NCI-H526 treated with DMSO at 0.1 percent for 48 hours (cell line): ENCODE measurements at regions not wholly inside any gene's neighbourhood (a gene's known extent, or its start where the extent isn't known, plus 50 kb on each side); places are given as distances from the start of the nearest gene placed in this dataset.
"Not testable (repeated sequence)": the region's sequence is repeated elsewhere in the genome, so short reads cannot be mapped to it uniquely, and the experiment has no call there.

Source experiments
- DNase-seq: peaks from one replicate; lab custom pipeline; 2025; lab: John Stamatoyannopoulos, UW

DNA sequence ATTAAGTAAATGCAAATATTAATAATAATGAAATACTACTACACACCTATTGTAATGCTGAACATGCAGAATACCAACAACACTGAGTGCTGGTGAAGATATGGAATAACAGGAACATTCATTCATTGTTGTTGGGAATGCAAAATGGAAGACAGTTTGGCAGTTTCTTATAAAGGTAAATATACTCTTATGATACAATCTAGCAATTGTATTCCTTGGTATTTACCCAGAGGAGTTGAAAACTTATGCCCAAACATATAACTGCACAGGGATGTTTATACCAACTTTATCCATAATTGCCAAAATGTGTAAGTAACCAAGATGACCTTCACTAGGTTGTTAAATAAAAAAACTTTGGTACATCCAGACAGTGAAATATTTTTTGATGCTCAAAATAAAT is 636.8 kb downstream of the PRR16 start:
- no peak for DNase-seq

DNA sequence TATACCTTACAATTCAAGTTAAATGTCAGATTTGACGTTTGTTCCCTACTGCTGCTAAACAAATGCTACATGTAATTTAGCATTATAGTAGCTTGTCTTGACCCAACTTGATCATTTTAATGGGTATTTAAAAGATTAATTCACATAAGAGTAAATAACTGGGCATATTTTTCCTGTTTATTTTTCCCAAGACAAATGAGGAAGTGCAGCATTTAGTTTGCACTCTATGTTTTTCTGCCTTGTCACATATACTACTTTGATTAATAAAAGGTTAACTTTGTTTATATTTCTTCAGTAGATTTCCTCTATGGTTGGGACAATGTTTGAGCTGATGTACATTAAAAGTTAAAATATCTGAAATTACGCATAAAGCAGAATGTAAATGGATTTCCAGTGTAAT is 641.8 kb downstream of the PRR16 start:
- no peak for DNase-seq

DNA sequence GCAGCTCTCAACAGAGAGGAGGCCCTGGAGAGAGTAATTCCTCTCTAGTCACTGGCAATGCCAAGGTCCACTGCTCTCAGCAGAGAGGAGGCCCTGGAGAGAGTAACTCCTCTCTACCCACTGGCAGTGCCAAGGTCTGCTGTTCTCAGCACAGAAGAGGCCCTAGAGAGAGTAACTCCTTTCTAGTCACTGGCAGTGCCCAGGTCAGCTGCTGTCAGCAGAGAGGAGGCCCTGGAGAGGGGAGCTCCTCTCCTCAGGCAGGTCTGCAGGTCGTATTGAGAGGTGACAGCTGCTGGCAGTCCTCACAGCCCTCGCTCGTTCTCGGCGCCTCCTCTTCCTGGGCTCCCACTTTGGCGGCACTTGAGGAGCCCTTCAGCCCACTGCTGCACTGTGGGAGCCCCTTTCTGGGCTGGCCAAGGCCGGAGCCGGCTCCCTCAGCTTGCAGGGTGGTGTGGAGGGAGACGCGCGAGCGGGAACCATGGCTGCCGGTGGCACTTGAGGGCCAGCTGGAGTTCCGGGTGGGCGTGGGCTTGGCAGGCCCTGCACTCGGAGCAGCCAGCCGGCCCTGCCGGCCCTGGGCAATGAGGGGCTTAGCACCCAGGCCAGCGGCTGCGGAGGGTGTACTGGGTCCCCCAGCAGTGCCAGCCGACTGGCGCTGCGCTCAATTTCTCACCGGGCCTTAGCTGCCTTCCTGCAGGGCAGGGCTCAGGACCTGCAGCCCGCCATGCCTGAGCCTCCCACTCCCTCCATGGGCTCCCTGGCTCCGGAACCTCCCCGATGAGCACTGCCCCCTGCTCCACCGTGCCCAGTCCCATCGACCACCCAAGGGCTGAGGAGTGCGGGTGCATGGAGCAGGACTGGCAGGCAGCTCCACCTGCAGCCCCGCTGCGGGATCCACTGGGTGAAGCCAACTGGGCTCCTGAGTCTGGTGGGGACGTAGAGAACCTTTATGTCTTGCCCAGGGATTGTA is 642.9 kb downstream of the PRR16 start:
- DNase-seq = not testable (repeated sequence)

DNA sequence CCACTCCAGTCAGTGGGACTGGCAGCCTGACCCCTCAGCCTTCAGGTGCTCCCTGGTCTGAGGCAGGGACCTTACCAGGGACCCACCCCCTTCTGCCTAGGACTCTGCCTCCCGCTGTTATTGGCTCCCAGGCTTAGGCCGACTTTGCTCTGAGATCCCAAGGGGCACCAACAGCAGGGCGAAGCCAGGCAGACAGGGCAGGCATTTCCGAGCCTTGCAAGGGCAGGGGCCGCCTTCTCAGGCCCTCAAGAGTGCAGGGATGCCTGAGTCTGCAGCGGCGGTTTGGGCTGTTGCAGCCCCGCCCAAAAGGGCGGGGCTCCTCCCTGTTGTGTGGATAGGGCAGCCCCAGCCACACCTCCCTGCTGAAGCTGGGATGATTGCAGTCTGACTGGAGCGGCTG is 644.6 kb downstream of the PRR16 start:
- no peak for DNase-seq

DNA sequence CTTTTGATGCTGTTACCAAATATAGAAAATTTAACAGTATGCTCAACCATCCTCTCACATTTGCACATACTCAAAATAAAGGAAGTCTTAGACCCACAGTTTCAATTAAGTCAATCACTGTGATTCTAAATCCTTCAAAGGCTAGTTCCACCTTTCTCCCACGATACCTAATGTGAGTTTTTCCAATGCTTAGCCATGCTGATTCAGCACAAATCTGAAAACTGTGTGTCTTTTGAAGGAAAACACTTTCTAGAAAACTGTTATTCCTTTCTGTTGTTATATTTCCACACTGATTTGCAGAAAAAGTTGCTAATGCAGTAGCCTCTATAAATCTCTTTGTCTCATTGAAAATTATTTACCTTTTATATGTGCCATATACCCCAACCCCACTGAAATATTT is 645.7 kb downstream of the PRR16 start:
- no peak for DNase-seq

DNA sequence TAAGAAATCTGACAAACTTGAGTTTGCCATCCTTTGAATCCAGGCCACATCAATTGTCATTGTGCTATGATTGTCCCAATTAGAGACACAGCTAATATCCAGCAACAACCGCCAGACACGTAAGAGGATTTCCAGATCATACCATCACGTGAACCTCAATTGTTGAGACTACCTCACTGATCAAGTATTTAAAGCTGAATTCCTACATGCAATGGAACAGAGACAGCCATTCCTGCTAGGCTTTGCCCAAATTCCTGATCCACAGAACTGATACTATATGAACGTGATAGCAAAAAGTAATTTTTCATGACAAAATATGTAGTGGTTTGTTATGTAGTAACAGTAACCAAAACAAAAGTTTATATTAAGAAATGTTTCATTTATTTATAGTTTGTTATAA is 657.7 kb downstream of the PRR16 start:
- DNase-seq = no peak

DNA sequence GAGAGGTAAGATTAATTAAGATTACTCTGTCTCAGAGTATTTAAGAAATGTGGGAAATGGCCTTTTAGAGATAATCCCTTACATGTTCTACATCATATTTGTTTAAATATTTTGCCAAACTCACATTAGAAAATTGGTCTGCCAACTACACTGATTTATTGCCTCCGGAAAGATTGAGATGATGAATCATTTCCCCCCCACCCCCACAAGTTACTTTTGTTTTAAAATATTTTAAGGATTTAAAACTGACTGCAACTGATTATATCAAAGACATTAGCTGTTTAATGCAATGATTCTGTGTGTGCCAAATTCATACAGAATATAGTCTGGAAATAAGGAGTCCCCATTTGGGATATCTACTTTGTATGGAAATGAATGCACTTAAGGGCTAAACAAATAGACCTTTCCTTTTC is 674.4 kb downstream of the PRR16 start:
- DNase-seq = no peak

DNA sequence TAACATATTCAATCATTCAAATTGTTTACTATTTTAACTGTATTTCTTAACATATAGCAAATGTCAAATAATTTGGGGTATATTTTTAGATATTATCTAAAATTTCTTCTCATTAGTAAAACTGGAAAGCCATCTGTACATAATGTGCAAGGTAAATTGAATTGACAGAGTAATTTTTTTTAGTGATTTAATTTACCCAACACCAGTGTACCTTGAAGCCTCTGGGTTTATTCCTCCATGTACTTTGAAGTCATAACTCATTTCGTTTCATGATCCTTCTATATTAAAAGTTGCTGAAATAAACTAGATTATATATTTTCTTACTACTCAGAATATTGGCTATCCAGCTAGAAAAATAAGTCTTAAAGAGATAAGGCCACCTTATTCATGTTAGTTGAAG is 674.9 kb downstream of the PRR16 start:
- DNase-seq = no peak

DNA sequence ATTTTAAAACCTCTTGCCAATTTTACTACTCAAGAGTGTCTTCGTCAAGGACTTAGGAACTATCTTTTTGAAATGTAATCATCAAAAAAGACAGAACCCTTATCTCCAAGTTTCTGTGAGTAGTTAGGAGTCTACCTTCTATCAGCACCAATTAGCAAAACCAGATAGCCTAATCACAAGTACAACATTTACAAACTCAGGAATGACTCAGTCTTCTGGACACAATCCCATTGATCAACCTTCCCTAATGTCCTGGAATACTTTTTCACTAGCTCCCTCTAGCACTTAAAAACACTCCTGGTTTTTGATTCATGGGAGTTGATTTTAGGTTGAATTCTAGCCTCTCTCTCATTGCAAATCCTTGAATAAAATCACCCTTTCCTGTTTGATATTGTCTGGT is 680.7 kb downstream of the PRR16 start:
- no peak for DNase-seq

DNA sequence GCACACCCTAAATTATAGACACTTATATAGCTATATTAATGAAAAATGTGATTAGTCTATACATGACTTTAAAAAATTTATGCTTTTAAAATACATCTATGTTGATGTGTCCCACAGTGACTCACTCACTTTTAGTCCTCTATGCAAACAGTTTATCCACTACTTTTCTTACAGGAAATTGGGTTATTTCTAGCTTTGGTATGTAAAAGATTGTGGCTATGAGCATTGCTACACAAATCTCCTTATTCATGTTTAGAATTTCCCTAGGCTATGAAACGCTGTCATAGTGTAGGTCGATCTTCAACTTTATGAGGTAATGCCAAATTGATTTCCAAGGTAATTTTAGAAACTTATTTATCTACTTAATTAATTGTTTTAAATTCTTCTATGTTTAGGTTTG is 687.4 kb downstream of the PRR16 start:
- DNase-seq = no peak

DNA sequence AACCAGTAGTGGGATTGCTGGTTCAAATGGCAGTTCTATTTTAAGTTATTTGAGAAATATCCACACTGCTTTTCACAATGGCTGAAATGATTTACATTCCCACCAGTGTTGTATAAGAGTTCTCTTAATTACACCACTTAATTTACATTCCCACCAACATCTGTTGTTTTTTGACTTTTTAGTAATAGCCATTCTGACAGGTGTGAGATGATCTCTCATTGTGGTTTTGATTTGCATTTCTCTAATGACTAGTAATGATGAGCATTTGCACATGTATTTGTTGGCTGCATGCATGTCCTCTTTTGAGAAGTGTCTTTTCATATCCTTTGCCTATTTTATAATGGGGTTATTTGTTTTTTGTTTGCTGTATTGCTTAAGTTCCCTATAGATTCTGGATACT is 688.3 kb downstream of the PRR16 start:
- peak; percentile 84 for DNase-seq

DNA sequence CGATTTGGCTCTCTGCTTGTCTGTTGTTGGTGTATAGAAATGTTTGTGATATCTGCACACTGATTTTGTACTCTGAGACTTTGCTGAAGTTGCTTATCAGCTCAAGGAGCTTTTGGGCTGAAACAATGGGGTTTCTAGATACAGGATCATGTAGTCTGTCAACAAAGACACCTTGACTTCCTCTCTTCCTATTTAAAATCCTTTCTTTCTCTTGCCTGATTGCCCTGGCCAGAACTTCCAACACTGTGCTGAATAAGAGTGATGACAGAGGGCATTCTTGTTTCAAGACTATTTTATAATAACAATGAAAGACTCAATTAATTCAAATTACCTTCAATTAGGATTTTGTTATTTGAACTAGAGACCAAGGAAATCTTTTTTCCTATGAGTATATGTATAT is 692.5 kb downstream of the PRR16 start:
- no peak for DNase-seq

DNA sequence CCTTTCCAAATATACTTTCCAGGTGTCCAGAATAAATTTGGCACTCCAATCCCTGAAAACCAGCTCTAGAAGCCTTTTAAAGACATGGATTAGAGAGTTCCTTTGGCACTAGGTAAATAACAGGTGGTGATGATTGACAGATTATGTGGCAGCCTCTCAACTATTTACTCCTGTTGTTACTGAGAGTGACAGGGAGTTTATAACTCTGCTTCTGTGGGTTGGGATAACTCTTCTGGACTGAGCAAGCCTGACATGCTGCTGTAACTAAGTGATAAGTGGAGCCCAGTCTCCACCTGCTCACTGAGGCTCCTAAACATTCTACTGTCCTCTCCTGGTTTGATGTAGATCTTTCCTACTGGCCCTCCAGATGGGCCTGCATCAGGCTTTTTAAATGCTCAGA is 693.2 kb upstream of the FTMT start:
- no peak for DNase-seq

DNA sequence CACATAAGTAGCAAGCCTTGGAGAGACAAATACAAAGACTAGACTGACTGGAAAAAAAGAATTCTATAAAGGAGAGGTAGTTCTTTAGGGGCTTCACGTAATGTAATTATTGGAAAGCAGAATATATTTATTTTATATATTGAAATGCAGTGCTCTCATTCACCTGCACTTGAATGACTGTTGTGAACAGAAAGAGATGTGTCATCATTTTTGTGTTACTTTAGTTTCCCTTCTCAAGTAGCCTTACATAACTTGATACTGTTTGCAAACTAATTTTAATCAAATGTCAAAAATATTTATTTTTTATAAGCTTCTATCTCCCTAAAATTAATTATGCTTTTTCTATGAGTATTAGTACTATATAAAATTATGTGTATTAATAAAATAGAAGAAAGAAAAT is 691.1 kb upstream of the FTMT start:
- no peak for DNase-seq

DNA sequence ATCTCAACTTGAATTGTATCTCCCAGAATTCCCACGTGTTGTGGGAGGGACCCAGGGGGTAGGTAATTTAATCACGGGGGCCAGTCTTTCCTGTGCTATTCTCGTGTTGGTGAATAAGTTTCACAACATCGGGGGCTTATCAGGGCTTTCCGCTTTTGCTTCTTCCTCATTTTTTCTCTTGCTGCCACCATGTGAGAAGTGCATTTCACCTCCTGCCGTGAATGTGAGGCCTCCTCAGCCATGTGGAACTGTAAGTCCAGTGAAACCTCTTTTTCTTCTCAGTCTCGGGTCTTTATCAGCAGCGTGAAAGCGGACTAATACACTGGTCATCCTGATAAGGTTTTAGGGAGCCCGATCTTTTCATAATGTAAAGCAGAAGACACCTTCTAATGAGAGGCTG is 687.0 kb upstream of the FTMT start:
- DNase-seq = no peak

DNA sequence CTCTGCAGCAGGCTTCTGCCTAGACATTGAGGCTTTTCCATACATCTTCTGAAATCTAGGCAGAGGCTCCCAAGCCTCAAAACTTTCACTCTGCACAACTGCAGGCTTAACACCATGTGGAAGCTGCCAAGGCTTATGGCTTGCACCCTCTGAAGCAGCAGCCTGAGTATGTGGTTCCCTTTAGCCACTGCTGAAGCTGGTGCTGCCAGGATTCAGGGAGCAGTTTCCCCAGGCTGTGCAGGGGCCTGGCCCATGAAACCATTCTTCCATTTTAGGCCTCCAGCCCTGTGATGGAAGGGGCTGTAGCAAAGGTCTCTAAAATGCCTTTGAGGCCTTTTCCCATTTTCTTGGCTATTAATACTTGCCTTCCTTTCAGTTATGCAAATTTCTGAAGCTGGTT is 680.3 kb upstream of the FTMT start:
- DNase-seq = no peak

DNA sequence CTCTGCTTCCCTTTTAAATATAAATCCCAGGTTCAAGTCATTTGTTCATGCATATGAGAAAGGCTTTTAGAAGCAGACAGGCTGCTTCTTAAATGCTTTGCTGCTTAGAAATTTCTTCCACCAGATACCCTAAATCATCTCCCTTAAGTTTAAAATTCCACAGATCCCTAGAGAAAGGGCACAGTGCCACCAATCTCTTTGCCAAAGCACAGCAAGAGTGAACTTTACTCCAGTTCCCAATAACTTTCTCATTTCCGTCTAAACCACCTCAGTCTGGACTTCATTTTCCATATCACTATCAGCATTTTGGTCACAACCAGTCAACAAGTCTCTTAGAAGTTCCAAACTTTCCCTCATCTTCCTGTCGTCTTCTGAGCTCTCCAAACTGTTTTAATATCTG is 679.8 kb upstream of the FTMT start:
- no peak for DNase-seq

DNA sequence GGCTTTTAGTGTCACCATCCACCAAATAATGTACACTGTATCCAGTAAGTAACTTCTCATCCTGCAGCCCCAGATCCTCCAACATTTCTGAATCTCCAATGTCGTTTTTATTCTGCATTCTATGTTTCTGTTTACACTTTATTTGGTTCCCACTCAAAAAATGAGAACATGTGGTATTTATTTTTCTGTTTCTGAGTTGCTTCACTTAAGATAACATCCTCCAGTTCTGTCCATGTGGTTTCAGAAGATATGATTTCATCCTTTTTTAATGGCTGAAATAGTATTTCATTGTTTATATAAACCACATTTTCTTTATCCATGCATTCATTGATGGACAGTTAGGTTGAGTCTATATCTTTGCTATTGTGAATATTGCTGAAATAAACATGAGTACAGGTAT is 677.3 kb upstream of the FTMT start:
- no peak for DNase-seq

DNA sequence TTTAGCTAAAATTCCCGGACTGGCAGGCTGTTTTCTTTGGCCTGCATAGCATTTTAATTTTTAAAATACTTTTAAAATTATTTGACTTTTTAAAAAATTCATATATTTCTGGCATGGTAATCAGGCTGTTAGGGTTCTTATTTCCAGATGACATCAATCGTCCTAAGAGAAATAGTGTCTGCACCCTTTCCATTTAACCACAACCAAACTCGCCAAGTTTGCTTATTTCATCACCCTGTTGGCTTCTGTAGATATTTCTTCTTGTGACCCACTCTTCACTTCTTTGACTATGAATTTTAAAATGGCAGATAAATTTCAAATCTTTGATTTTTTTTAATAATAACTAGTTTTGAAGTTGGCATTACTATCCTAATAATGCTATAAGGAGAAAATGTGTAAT is 675.7 kb upstream of the FTMT start:
- no peak for DNase-seq

DNA sequence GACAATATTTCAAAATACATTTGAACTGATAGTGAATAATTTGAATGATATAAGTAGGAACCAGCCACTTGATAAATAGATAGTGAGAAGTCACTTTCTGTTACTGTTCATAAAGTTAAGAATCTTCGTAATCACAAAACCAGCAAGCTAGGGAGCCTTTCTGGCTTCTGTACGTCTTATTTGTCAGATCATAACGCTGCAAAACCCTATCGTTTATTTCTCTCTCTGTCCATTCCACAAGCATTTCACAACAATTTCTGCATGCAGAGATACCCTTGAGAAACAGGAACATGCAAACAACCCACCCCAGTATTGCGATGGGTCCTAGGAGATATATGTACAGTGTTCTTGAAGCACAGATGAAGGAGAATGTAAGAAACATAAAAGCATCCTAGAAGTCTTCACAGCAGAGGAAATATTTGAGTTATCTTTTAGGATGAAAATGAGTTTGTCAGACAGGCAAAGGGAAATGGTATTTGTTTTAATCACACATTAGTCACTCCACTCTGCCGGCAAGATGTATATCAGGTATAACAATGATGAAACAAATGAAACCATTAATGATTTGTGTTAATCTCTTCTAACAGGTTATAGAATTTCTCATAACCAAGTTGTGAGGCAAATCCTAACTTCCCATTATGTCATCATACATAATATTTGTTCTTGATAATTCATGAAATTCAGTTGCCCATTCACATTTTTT is 668.7 kb upstream of the FTMT start:
- DNase-seq = no peak

DNA sequence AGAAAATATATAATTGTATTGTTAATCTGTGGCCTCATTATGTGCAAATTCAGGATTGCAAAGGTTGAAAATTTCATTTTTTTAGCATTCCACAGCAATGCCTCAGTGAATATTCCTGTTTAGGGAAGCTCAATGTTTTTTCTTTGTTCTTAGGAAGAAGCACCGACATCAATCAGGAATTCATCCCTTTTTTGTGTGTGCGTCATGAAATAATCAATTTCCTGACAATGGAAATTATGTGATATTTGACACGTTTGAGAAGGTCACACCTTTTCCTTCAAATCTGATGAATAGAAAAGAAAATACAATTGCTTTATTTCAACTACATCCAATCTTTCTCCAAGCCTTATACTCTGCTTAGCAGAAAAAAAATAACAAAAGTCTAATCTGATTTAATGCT is 662.8 kb upstream of the FTMT start:
- no peak for DNase-seq

DNA sequence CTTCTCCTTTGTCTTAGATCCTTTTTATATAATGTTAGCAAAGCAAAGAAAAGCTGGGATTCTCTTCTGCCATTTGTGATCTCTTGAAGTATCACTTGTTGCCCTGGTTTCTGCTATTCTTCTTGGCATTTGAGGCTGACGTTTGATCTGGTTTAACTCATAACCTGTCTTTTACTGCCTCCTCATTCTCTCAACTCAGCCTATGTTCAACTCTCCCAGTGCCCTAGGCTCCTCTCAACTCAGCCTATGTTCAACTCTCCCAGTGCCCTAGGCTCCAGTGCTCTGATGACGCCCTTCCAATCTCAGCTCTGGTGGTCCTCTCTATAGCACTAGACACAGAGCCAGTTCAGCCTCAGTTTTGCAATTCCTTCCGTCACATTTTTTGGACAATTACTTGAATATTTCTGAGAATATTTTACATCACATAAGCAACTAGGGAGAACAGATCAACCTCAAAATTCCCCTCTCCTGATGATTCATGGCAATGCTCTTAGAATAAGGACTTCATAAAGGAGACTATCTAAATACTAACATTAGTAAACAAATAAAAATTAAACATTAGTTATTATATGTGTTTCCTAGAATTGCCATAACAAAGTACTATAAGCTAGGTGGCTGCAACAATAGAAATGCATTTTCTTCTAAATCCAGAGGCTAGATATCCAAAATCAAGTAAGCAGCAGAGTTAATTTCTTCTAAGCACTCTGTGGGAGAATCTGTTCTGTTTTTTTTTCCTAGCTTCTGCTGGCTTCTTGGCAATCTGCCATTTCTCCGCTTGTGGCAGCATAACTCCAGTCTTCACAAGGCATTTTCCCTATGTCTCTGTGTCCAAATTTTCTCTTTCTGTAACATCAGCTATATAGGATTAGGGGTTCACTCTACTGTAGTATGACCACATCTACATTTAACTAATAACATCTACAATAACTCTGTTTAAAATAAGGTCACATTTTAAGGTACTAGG is 662.1 kb upstream of the FTMT start:
- DNase-seq = no peak
